ENCODE measurements at regions not wholly inside any gene's neighbourhood (a gene's known extent, or its start where the extent isn't known, plus 50 kb on each side); places are given as distances from the start of the nearest gene placed in this dataset.

GRCh38 chr22:27431896-27432295, 369.7 kb downstream of the MN1 start:
- TF ChIP-seq CTCF (conservative IDR thresholded peaks at IDR 0.05; ENCODE audit: low read depth, low read length) (no peak), EZH2 (IDR thresholded peaks at IDR 0.05; ENCODE audit: borderline replicate concordance, low read depth, low read length, poor library complexity, severe bottlenecking) (no peak)

Data from A673 (cell line).